Thyroid gland (tissue), 4 donors: ENCODE measurements at regions not wholly inside any gene's neighbourhood (a gene's known extent, or its start where the extent isn't known, plus 50 kb on each side); places are given as distances from the start of the nearest gene placed in this dataset.
"Not testable (repeated sequence)": the region's sequence is repeated elsewhere in the genome, so short reads cannot be mapped to it uniquely, and the experiment has no call there.

ENCODE experiments used
- DNase-seq, 2 donors: peaks; one replicate each; pipeline ENCODE4 v3.0.0-alpha.2; 2019
- H3K27ac ChIP-seq, 3 donors: fragments of 200-600 bp; sonication (generic); 1 replicate in 2 of 3; 2 replicates in 1 of 3; pipeline ENCODE4 v1.5.1; 2016 to 2019; ENCODE audit warnings: mild to moderate bottlenecking in 1 of 3, moderate library complexity in 1 of 3
- H3K27me3 ChIP-seq: fragments of 200-600 bp; sonication (generic); one replicate; pipeline ENCODE4 v1.5.1; 2019
- H3K36me3 ChIP-seq, 2 donors: fragments of 200-600 bp; sonication (generic); one replicate each; pipeline ENCODE4 v1.5.1; 2016 to 2019
- H3K4me1 ChIP-seq, 2 donors: fragments of 200-600 bp; sonication (generic); one replicate each; pipeline ENCODE4 v1.5.1; 2017 to 2019
- H3K4me3 ChIP-seq, 3 donors: fragments of 200-600 bp; sonication (generic); replicated peaks in 1 of 3; 1 replicate in 2 of 3; 2 replicates in 1 of 3; pipeline ENCODE4 v1.5.1; 2016; ENCODE audit warnings: mild to moderate bottlenecking in 1 of 3
- H3K9me3 ChIP-seq: fragments of 200-600 bp; sonication (generic); one replicate; pipeline ENCODE4 v1.5.1; 2017
- CTCF ChIP-seq, 6 experiments: fragments of 200-600 bp in 3 of 6; fragments of 450-650 bp in 3 of 6; sonication (generic) in 3 of 6; IDR thresholded peaks; one replicate each; pipeline ENCODE4 v1.5.1; 2016 to 2019; ENCODE audit warnings: antibody characterized with exemption in 6 of 6, mild to moderate bottlenecking in 2 of 6, inconsistent platforms in 1 of 6, moderate library complexity in 1 of 6
- POLR2A ChIP-seq, 2 donors: fragments of 450-650 bp; IDR thresholded peaks; one replicate each; pipeline ENCODE4 v1.6.1; 2017; ENCODE audit warnings: antibody characterized with exemption in 2 of 2, mild to moderate bottlenecking in 2 of 2, moderate library complexity in 1 of 2
- WGBS, 2 donors: methylation state at CpG; one replicate each; pipeline ENCODE4 v1.1.5; 2017; 5-methylcytosine and 5-hydroxymethylcytosine counted together
- intact Hi-C: fragments of 100-400 bp; cut with DNase I; formaldehyde crosslinking; loops from one replicate; pipeline ENCODE4 v1.15.1; 2023

- Histone ChIP-seq H3K36me3 (no peaks in the 10 kb centered on the region), H3K4me1 (no peaks in the 10 kb centered on the region), H3K9me3 (no peaks in the 10 kb centered on the region), H3K4me3 (no peak overlapping the region), H3K27me3 (no peaks in the 10 kb centered on the region), H3K27ac (no peak overlapping the region)
- 61 to 80% methylated on average over 9 of the region's 9 CpGs for WGBS, 2 donors
- intact Hi-C loops = no loop called here
- TF ChIP-seq POLR2A (IDR thresholded peaks at IDR 0.05) = no peak
- TF ChIP-seq CTCF (IDR thresholded peaks at IDR 0.05) = no peak
- DNase-seq = no peak
Observed at GRCh38 chrX:93868289-93868965, 194.4 kb downstream of the FAM133A start.

GRCh38 chrX:93874554-93874953 lies 200.5 kb downstream of the FAM133A start:
- Histone ChIP-seq H3K27me3 (no peaks in the 10 kb centered on the region), H3K27ac (no peak overlapping the region), H3K4me1 (no peaks in the 10 kb centered on the region), H3K9me3 (no peaks in the 10 kb centered on the region), H3K36me3 (no peaks in the 10 kb centered on the region), H3K4me3 (no peak overlapping the region)
- intact Hi-C loops = no loop called here
- 11 to 20% methylated on average over 4 of the region's 4 CpGs for WGBS, 2 donors
- TF ChIP-seq POLR2A (IDR thresholded peaks at IDR 0.05) (no peak), CTCF (IDR thresholded peaks at IDR 0.05) (peak in 4 of 6 experiments; percentile 21 to 49 (median 34))
- DNase-seq = no peak

- intact Hi-C loops = no loop called here
- H3K36me3 ChIP-seq = no peaks in the 10 kb centered on the region
- 87 to 90% methylated on average over 4 of the region's 4 CpGs for WGBS, 2 donors
Observed at GRCh38 chrX:93875621-93876282, 201.7 kb downstream of the FAM133A start.

GRCh38 chrX:93921041-93921440 lies 247.0 kb downstream of the FAM133A start:
- intact Hi-C loops, H3K4me1 ChIP-seq, H3K36me3 ChIP-seq, H3K27ac ChIP-seq, H3K9me3 ChIP-seq, DNase-seq, H3K27me3 ChIP-seq, H3K4me3 ChIP-seq: not testable (repeated sequence)
- WGBS, 2 donors = 86 to 90% methylated on average over 4 of the region's 4 CpGs

More at GRCh38 chrX:93875621-93876282, 201.7 kb downstream of the FAM133A start:
- no peak overlapping the region for H3K27ac ChIP-seq
- no peak overlapping the region for H3K4me3 ChIP-seq
- no peaks in the 10 kb centered on the region for H3K4me1 ChIP-seq
- H3K9me3 ChIP-seq = no peaks in the 10 kb centered on the region
- TF ChIP-seq POLR2A (IDR thresholded peaks at IDR 0.05) = no peak
- TF ChIP-seq CTCF (IDR thresholded peaks at IDR 0.05) = no peak
- DNase-seq = no peak
- H3K27me3 ChIP-seq = no peaks in the 10 kb centered on the region

GRCh38 chrX:93932471-93933220 lies 258.6 kb downstream of the FAM133A start:
- WGBS, 2 donors = 67 to 75% methylated on average over 5 of the region's 5 CpGs
- H3K27me3 ChIP-seq = no peaks in the 10 kb centered on the region
- H3K9me3 ChIP-seq = no peaks in the 10 kb centered on the region
- no peaks in the 10 kb centered on the region for H3K36me3 ChIP-seq
- H3K4me3 ChIP-seq = no peak overlapping the region
- intact Hi-C loops = no loop called here
- H3K4me1 ChIP-seq = no peaks in the 10 kb centered on the region
- DNase-seq = no peak
- no peak for TF ChIP-seq CTCF (IDR thresholded peaks at IDR 0.05)
- no peak for TF ChIP-seq POLR2A (IDR thresholded peaks at IDR 0.05)
- H3K27ac ChIP-seq = no peak overlapping the region
